DMS53 treated with DMSO at 0.1 percent for 48 hours (cell line): ENCODE measurements at regions not wholly inside any gene's neighbourhood (a gene's known extent, or its start where the extent isn't known, plus 50 kb on each side); places are given as distances from the start of the nearest gene placed in this dataset.
"Not testable (repeated sequence)": the region's sequence is repeated elsewhere in the genome, so short reads cannot be mapped to it uniquely, and the experiment has no call there.

Experiments used
- DNase-seq: peaks from one replicate; lab custom pipeline; 2025; ENCODE audit not compliant: unreplicated experiment; lab: John Stamatoyannopoulos, UW

DNA sequence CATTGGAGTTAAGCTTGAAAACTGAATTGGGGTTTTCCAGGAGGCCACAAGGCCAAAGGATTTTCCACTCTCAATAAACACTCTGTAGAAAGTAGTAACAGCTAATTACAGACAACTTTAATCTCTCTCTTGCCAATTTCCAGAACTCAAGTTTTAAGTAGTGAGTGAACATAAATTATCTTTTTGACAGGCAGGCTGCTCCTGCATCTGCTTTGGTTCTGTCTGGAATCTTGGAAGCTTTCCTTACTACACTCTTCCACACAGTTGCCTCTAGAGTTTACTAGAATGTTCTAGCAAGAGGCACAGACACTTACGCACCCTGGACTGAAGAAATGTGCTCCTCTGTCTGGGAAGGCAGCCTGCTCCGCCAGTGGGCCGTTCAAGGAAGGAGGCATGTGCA is 90.5 kb upstream of the WAC start:
- no peak for DNase-seq

DNA sequence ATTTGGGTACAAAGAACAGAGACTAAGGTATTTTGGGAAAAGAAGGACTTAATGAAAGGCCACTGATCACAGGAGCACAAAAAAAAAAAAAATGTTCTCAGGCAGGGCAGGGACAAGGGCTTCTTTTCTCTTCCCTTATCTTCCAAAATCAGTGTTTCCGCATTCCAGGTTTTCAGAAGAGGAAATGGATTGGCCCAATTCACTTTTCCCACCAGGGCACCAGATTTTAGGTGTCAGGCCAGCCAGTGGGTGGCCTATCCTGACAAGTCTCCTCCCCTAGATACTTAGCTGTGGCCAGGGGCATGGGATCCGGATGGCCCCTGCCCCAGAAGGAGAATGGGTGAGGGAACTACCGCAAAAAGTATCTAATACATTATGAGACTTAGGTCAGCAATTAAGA is 88.9 kb upstream of the WAC start:
- DNase-seq, result no peak

DNA sequence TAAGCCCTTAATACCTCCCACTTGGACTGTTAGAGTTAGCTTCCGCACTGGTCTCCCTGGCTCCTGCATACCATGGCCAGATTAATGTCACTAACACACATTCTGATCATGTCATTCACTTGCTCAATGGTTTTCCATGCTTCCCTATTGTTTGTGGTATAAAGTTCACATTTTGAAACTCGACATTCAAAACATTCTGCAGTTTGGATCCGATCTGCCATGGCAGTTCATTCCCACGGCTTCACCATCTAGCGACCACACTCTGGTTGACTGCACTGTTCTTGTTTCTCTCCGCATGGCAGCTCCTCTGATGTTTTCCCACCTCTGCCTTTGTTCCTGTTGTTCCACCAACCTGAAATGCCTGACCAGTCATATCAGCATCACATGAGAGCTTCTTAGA is 87.4 kb upstream of the WAC start:
- DNase-seq, result no peak

GRCh38 chr10:28449382-28449781 is 83.5 kb upstream of the WAC start:
- no peak for DNase-seq

DNA sequence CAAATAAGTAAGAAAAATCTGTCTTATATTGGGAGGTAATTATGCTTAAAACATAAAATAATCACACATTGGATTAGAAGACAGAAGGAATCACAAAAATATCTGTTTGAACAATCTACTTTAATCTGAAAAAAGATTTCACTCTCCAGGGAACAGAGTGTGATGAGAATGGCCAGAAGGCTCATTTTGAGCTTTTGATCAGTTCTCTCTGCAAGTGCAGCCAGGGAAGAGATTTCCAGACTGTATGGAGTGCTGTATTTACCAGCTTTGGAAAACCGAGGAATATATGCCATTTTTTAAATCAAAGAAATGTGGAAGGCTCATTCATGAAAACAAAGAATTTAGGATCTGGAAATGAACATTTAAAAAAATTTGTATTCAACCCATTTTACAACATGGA is 83.0 kb upstream of the WAC start:
- DNase-seq, result no peak

GRCh38 chr10:28453926-28454325 is 79.0 kb upstream of the WAC start:
- no peak for DNase-seq

DNA sequence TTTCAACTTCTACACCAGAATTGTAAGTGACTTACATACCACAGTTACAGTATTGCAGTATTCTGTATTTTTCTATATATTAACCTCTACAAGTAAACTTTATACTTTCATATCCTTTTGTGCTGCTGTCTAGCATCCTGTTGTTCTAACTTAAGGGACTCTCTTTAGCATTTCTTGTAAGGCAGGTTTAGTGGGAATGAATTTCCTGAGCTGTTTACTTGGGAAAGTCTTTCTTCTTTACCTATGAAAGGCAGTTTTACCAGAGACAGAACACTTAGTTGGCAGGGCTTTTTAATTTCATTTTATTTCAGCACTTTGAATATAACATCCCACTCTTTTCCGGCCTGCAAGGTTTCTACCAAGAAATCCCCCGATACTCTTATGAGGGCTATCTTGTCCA is 75.8 kb upstream of the WAC start:
- DNase-seq, result no peak

DNA sequence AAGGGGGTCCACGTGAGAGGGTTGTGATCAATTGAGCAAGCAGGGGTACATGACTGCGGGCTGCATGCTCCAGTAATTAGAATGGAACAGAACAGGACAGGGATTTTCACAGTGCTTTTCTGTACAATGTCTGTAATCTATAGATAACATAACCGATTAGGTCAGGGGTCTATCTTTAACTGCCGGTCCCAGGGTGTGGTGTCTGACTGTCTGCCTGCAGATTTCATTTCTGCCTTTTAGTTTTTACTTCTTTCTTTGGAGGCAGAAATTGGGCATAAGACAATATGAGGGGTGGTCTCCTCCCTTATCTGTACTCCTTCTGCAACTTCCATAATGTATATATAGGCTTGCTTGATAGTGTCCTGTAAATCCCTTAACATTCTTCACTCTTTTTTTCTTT is 75.0 kb upstream of the WAC start:
- DNase-seq, result not testable (repeated sequence)

- no peak for DNase-seq
Measured at GRCh38 chr10:28459453-28460144, 73.3 kb upstream of the WAC start.

DNA sequence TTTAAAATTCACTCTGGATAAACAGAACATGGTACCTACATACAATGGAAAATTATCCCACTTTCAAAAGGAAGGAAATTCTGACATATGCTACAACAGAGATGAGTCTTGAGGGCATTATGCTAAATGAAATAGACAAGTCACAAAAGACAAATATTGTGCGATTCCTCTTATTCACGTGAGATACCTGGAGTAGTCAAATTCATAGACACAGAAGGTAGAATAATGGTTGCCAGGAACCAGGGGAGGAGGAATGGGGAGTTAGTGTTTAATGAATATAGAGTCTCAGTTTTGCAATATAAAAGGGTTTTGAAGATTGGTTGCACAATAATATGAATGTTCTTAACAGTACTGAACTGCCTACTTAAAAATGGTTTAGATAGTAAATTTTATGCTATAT is 69.8 kb upstream of the WAC start:
- no peak for DNase-seq

GRCh38 chr10:28463676-28464395 is 69.1 kb upstream of the WAC start:
- DNase-seq, result no peak

DNA sequence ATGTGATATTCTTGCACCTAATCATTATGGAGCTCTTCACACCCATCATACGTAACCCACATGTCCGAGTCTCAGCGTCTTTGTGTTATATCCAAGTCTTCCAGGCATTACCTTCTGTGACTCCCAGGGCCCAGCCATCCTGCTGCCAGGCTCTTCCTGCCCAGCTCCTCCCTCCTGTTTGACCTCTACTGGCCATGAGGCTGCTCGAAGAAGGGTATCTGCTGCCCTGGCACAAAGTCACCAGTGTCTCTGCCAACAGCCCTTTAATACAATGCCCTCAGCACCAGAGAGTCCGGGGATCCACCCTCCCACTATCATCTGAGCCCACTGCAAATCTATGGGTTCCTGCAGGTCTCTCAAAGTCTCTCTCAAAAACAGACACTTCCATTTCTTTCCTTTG is 65.3 kb upstream of the WAC start:
- DNase-seq, result no peak

DNA sequence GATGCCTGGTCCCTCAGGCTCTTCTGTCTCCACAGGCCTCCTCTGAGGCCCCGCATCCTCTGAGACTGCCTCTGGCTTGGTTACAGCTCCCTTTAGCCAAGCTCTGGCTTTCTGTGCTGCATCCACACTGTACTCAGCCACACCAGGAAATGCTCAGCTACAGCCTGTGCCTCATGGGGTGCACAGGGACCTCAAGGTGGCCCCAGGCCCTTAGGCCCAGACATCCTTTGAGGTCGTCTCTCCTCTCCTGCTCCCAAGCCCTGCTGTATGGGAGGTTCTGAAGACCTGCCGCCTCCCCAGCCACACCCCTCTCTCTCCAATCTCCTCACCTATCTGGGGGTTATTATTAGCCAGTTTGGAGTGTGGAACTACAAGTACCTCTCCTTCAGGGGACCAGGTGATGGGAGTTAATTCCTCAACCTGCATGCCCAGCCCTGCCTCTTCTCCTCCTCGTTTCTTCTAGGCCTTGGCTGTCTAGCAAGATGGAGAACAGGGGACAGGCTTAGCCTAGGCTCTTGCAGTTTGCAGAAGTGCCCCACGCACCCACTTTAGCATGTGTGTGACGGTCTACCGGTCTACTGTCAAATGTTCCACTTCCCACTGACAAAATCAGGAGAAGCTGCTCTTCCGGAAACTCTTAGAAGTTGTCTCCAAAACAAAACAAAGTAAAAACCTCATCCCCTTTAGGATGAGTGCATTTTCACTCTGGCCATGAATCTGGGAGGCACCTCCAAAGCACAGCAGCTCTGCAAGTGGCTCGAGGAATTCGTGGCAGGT is 64.0 kb upstream of the WAC start:
- no peak for DNase-seq

DNA sequence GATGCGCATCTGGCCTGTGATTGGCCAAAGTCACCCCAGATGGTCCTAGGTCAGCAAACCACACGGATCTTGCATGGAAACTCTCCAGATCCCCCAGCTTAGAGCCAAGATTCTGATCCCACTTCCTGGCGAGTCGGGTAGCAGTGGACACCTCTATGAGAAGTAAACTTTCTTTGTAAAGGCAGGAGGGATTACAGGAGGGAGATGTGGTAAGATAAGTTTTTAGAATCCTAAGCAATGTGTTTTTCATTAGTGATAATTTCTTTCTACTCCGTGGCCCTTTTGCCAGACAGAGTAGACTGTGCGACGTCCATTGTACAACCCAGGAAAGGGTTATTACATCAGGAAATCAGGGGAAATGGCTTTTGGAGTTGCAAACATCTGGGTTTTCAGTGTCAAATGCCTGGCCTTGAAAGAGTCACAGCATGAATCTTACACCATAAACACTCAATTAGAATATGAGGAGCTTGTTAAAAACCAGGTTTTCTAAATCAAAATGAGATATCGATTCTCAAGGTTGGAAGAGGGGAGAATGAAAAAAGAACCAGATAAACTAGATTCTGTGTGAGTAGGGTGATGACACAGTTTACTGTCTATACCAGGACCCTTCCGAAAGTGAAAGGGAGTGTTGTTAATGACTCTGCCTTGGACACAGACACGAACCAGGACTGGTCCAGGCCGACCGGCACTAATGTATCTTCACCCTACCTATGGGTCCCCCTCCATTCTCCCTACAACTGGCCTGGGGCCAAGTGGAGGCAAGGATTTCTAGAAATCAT is 61.9 kb upstream of the WAC start:
- no peak for DNase-seq

- no peak for DNase-seq
Measured at GRCh38 chr10:28471652-28472050, 61.3 kb upstream of the WAC start.

- DNase-seq, result no peak
Measured at GRCh38 chr10:28478646-28479045, 54.3 kb upstream of the WAC start.

DNA sequence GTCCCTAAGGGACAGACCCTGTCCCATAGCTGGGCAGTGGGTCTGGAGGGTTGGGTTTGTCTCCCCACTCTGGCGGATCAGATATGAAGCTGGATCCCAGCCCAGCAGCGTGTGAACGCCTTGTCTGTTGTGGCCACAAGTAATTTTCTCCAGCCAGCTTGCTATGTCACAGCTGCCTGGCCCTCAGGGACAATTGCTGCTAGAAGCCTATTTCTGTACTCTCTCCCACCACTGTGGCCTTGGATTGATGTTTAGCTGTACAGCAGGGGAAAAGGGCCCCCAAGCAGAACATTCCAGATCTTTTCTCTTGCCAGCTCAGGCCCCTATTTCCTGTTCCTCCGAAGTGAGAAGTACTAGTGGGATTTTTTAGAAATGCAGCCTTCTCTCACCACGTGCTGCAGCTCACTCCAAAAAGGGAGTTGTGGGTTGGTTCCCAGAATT is 53.5 kb upstream of the WAC start:
- DNase-seq, result no peak

- no peak for DNase-seq
Measured at GRCh38 chr10:28479927-28480627, 52.8 kb upstream of the WAC start.

DNA sequence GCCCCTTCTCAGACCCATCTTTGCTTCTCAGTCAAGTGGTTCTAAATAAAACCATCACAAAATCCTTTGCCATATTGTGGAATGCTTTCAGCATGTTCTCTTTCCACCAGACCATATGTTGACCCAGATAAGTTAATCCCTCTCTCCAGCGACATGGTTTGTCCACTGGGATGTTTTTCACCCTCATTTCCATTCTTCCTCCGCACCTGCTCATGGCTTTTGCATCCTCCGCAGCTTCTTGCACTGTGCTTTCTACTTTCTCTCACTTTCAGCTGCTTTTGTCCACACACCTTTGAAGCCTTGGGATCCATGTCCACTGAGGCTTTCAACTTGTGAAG is 52.3 kb upstream of the WAC start:
- no peak for DNase-seq

- not testable (repeated sequence) for DNase-seq
Measured at GRCh38 chr10:28481346-28481745, 51.6 kb upstream of the WAC start.

DNA sequence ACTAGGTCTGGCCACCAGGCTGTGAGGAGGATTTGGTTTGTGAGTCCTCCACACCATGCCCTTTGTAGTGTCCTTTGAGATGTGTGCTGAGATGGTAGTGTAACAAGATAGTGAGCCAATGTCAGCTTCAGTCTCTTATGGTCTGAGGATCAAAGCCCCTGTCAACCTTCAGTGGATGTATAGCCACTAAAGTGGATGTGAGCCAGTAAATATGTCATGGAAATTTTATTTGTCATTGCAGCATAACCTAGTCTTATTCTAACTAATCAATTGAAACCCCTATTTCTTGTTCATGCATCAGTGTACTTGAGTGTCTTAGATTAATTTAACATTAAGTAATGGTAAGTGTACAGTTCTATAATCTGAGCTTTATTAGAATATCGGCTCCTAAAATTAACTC is 51.0 kb upstream of the WAC start:
- DNase-seq, result no peak
